ENCODE measurements at regions not wholly inside any gene's neighbourhood (a gene's known extent, or its start where the extent isn't known, plus 50 kb on each side); places are given as distances from the start of the nearest gene placed in this dataset.

- Mint-ChIP-seq H3K9me3 (no peaks in the 10 kb centered on the region), H3K27ac (no peak overlapping the region), H3K27me3 (no peaks in the 10 kb centered on the region), H3K4me3 (no peak overlapping the region), H3K36me3 (ENCODE audit: low read depth) (peaks cover 19% of the 10 kb centered on the region), H3K4me1 (no peaks in the 10 kb centered on the region)
- DNase-seq: no peak
- no peak for ATAC-seq (ENCODE audit: low read depth)
- intact Hi-C loops (cut with micrococcal nuclease): no loop called here
- CTCF ChIA-PET: no interaction called here
- TF ChIP-seq, protein P1, sequence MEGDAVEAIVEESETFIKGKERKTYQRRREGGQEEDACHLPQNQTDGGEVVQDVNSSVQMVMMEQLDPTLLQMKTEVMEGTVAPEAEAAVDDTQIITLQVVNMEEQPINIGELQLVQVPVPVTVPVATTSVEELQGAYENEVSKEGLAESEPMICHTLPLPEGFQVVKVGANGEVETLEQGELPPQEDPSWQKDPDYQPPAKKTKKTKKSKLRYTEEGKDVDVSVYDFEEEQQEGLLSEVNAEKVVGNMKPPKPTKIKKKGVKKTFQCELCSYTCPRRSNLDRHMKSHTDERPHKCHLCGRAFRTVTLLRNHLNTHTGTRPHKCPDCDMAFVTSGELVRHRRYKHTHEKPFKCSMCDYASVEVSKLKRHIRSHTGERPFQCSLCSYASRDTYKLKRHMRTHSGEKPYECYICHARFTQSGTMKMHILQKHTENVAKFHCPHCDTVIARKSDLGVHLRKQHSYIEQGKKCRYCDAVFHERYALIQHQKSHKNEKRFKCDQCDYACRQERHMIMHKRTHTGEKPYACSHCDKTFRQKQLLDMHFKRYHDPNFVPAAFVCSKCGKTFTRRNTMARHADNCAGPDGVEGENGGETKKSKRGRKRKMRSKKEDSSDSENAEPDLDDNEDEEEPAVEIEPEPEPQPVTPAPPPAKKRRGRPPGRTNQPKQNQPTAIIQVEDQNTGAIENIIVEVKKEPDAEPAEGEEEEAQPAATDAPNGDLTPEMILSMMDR (IDR thresholded peaks at IDR 0.05): no peak
- POLR2A ChIA-PET: no interaction called here
Observed at GRCh38 chr5:116371935-116372334, 202.7 kb downstream of the SEMA6A start.

DNA sequence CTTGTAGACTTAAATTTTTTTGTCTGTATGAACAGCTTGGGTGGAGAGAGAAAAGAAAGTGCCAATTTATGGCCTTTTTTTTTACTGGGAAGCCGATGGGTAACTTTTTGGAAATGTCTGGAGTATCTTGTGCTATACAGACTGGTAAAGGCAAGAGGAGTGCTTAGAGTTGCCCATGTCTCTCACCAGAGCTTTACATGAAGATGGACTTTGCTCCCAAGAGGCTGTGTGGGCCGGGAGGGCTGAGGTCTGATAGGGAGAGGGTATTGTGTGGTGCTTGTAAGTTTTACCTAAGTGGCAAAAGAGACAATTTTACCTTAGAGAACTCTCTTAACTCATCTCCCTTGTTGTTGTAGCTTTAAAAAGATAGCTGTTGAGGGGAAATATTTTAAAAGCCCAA is 203.2 kb downstream of the SEMA6A start:
- Mint-ChIP-seq H3K4me3 (no peak overlapping the region), H3K9me3 (no peaks in the 10 kb centered on the region), H3K36me3 (ENCODE audit: low read depth) (peaks cover 19% of the 10 kb centered on the region), H3K27me3 (no peaks in the 10 kb centered on the region), H3K27ac (no peak overlapping the region), H3K4me1 (no peaks in the 10 kb centered on the region)
- TF ChIP-seq, protein P1 (IDR thresholded peaks at IDR 0.05): no peak
- ChIA-PET CTCF (no interaction called here), POLR2A (interaction anchor here (0.7 kb wide), 1 partner anchor 13 kb away, joined by 3 read pairs; no protein-coding TSS in a partner anchor)
- intact Hi-C loops (cut with micrococcal nuclease): no loop called here
- DNase-seq (no peak), ATAC-seq (ENCODE audit: low read depth) (no peak)

GRCh38 chr5:116370886-116371285 is 203.7 kb downstream of the SEMA6A start:
- no peaks in the 10 kb centered on the region for H3K4me1 Mint-ChIP-seq

DNA sequence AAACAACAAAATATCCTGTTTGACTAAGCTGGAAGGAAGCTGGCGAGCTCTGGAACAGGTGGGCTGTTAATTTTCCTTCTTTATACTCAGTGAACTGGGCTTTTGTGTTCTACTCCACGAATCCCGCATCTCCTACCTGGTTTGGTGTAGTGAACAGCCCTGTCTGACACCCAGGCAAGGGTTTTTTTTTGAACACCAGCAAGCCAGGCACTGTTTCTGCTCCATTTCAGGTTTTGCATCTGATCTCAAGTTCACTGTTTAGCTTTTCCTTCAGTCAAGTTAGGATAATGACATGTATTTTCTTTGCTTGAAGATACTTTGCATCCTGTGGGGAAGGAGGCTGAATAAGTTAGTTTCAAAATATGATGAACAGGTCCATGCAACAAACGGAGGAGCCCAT is 204.5 kb downstream of the SEMA6A start:
- H3K4me3 Mint-ChIP-seq: no peak overlapping the region
- intact Hi-C loops (cut with micrococcal nuclease): no loop called here
- no peaks in the 10 kb centered on the region for H3K4me1 Mint-ChIP-seq
- H3K9me3 Mint-ChIP-seq: no peaks in the 10 kb centered on the region
- H3K27ac Mint-ChIP-seq: no peak overlapping the region
- H3K27me3 Mint-ChIP-seq: no peaks in the 10 kb centered on the region
- no peak for ATAC-seq (ENCODE audit: low read depth)
- TF ChIP-seq, protein P1 (IDR thresholded peaks at IDR 0.05): no peak
- H3K36me3 Mint-ChIP-seq (ENCODE audit: low read depth): peaks cover 16% of the 10 kb centered on the region
- no peak for DNase-seq
- ChIA-PET POLR2A (no interaction called here), CTCF (no interaction called here)

More at GRCh38 chr5:116370886-116371285, 203.7 kb downstream of the SEMA6A start:
- DNase-seq (no peak), ATAC-seq (ENCODE audit: low read depth) (no peak)
- H3K9me3 Mint-ChIP-seq: no peaks in the 10 kb centered on the region
- POLR2A ChIA-PET: interaction anchor here (0.7 kb wide), 1 partner anchor 12 kb away, joined by 3 read pairs; no protein-coding TSS in a partner anchor
- TF ChIP-seq, protein P1 (IDR thresholded peaks at IDR 0.05): no peak
- H3K36me3 Mint-ChIP-seq (ENCODE audit: low read depth): peaks cover 18% of the 10 kb centered on the region
- H3K27ac Mint-ChIP-seq: no peak overlapping the region
- H3K4me3 Mint-ChIP-seq: no peak overlapping the region
- no peaks in the 10 kb centered on the region for H3K27me3 Mint-ChIP-seq
- intact Hi-C loops (cut with micrococcal nuclease): no loop called here
- CTCF ChIA-PET: no interaction called here

GRCh38 chr5:116365006-116365496 is 209.6 kb downstream of the SEMA6A start:
- CTCF ChIA-PET: no interaction called here
- H3K9me3 Mint-ChIP-seq: no peaks in the 10 kb centered on the region
- peaks cover 3% of the 10 kb centered on the region for H3K36me3 Mint-ChIP-seq (ENCODE audit: low read depth)
- H3K27me3 Mint-ChIP-seq: no peaks in the 10 kb centered on the region
- no peak overlapping the region for H3K4me3 Mint-ChIP-seq
- intact Hi-C loops (cut with micrococcal nuclease): no loop called here
- H3K4me1 Mint-ChIP-seq: peaks cover 4% of the 10 kb centered on the region
- POLR2A ChIA-PET: no interaction called here
- ATAC-seq (ENCODE audit: low read depth): peak; percentile 10
- TF ChIP-seq, protein P1 (IDR thresholded peaks at IDR 0.05): no peak
- no peak overlapping the region for H3K27ac Mint-ChIP-seq
- DNase-seq: no peak

Measured in activated B cell treated with CpG ODN at 0.5 μM for 24 hours (primary cell).